NCI-H1417 (cell line): ENCODE measurements at regions not wholly inside any gene's neighbourhood (a gene's known extent, or its start where the extent isn't known, plus 50 kb on each side); places are given as distances from the start of the nearest gene placed in this dataset.
"Not testable (repeated sequence)": the region's sequence is repeated elsewhere in the genome, so short reads cannot be mapped to it uniquely, and the experiment has no call there.

Experiments
- DNase-seq, 3 experiments: peaks; one replicate each; lab custom pipeline; 2025; lab: John Stamatoyannopoulos, UW

DNA sequence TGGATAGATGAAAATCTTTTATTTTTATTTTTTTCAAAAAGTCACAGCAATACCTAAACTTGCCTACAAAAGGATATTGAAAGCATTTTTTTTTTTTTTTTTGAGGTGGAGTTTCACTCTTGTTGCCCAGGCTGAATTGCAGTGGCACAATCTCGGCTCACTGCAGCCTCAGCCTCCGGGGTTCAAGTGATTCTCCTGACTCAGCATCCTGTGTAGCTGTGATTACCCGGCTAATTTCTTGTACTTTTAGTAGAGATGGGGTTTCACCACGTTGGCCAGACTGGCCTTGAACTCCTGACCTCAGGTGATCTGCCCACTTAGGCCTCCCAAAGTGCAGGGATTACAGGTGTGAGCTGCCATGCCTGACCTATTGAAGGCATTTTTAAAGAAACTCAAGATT lies 69.1 kb upstream of the DGKB start:
- DNase-seq = not testable (repeated sequence)

DNA sequence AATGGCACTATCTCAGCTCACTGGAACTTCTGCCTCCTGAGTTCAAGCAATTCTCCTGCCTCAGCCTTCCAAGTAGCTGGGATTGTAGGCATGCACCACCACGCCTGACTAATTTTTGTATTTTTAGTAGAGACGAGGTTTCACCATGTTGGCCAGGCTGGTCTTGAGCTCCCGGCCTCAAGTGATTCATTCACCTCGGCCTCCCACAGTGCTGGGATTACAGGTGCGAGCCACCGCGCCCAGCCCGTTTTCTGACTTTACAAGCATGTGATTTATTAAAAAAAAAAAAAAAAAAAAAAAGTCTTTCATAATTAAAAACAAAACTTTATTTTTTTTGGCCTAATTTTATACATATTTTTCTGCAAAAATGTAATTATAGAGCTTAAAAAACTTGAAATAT lies 64.8 kb upstream of the DGKB start:
- not testable (repeated sequence) for DNase-seq

DNA sequence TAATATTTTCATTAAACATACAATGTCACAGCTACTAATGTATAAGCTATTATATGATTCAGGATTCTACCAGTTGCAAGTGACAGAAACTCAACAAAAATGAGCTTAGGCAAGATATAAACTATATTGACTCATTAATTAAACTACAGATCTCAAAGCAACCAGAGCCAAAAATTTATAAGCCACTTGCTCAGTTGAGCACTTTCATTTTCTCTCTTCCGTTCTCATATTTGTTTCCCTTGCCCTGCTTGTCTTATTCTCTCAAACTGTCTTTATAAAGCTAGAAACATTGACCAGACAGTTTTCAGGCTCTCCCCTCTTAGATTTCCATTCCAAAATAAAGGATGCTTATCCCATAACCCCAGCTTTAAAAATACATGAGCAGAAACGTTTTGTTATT lies 60.2 kb upstream of the DGKB start:
- DNase-seq = no peak

DNA sequence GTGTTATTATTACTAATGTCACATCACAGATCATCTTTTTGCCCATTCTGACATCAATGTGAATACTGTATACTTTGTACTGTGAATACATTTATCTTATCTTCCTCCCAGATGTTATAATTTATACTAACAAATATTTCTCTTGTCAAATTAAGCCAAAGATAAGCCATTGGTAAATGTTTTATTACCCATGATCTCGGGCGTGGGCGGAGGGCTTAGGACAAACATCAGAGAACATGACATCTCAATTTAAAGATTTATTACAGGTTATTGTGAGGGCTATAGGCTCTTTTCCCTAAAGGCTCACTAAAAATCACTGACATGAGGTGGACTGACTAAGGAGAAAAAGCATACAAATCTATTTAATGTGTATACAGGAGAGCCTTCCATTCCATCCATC lies 58.2 kb upstream of the DGKB start:
- DNase-seq = peak in 2 of 3 experiments; percentile 12 to 54

DNA sequence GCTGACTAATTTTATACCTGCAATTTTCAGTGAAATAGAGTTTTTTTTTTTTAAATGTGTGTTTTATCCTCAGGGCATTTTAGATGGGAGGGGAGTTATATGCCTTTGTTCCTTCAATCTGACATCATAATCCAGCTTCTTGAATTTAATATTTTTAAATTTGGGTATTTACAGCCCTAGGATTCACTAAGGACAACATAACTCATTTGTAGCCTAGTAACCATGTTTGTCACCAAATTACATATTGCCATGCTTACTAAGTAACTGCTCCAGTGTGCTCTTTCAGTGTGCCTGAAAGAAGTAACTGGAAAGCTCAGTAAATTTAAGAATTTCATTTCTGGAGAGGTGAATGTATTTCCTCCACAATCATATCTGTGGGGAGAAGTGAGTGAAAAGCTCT lies 56.8 kb upstream of the DGKB start:
- peak in 2 of 3 experiments; percentile 6 to 56 for DNase-seq

DNA sequence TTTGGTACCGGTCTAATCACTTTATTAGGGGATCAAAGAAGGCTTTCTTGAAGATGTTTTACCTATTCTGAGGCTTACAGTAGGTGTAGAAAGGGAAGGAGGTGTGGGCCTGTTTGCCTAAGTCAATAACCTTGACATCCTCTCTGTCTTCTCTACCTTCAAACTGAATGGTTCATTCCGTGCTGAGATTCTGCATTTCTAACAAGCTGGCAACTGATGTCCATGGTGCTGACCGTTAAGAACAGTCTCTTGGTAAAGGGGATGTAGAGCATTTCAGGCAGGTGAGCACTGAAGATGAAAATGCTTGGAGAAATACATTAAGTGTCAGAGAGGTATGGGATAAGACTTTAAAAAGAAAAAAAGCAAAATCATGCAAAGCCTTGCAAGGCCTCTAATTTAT lies 51.5 kb upstream of the DGKB start:
- DNase-seq = no peak
